ENCODE measurements at regions not wholly inside any gene's neighbourhood (a gene's known extent, or its start where the extent isn't known, plus 50 kb on each side); places are given as distances from the start of the nearest gene placed in this dataset.

GRCh38 chr21:27567381-27567780 lies 600.5 kb upstream of the ADAMTS5 start:
- no peaks in the 10 kb centered on the region for H3K9me3 ChIP-seq (ENCODE audit: control insufficient read depth in 5 of 5, low read length in 5 of 5)
- H3K4me1 ChIP-seq (ENCODE audit: control insufficient read depth in 5 of 5, insufficient read depth in 5 of 5, low read length in 5 of 5): peaks cover 0 to 15% (median 10%) of the 10 kb centered on the region in 5 donors
- no peak overlapping the region for H3K27ac ChIP-seq (ENCODE audit: low read depth, low read length)
- no peaks in the 10 kb centered on the region for H3K27me3 ChIP-seq (ENCODE audit: control insufficient read depth in 5 of 5, insufficient read depth in 4 of 5, low read length in 5 of 5)
- H3K9ac ChIP-seq (ENCODE audit: low read length in 5 of 5): no peak overlapping the region
- H3K4me3 ChIP-seq (ENCODE audit: low read depth in 1 of 5, low read length in 5 of 5): no peak overlapping the region
- H3K36me3 ChIP-seq (ENCODE audit: control insufficient read depth in 5 of 5, insufficient read depth in 5 of 5, low read length in 5 of 5): no peaks in the 10 kb centered on the region

- Histone ChIP-seq H3K4me1 (ENCODE audit: control insufficient read depth in 5 of 5, insufficient read depth in 5 of 5, low read length in 5 of 5) (peaks cover 0 to 16% (median 10%) of the 10 kb centered on the region in 5 donors), H3K9me3 (ENCODE audit: control insufficient read depth in 5 of 5, low read length in 5 of 5) (no peaks in the 10 kb centered on the region), H3K4me3 (ENCODE audit: low read depth in 1 of 5, low read length in 5 of 5) (no peak overlapping the region), H3K36me3 (ENCODE audit: control insufficient read depth in 5 of 5, insufficient read depth in 5 of 5, low read length in 5 of 5) (no peaks in the 10 kb centered on the region), H3K27me3 (ENCODE audit: control insufficient read depth in 5 of 5, insufficient read depth in 4 of 5, low read length in 5 of 5) (no peaks in the 10 kb centered on the region), H3K9ac (ENCODE audit: low read length in 5 of 5) (no peak overlapping the region), H3K27ac (ENCODE audit: low read depth, low read length) (no peak overlapping the region)
Observed at GRCh38 chr21:27566521-27566920, 599.6 kb upstream of the ADAMTS5 start.

GRCh38 chr21:27565364-27565763 lies 598.5 kb upstream of the ADAMTS5 start:
- Histone ChIP-seq H3K36me3 (ENCODE audit: control insufficient read depth in 5 of 5, insufficient read depth in 5 of 5, low read length in 5 of 5) (no peaks in the 10 kb centered on the region), H3K9me3 (ENCODE audit: control insufficient read depth in 5 of 5, low read length in 5 of 5) (no peaks in the 10 kb centered on the region), H3K4me1 (ENCODE audit: control insufficient read depth in 5 of 5, insufficient read depth in 5 of 5, low read length in 5 of 5) (peaks cover 0 to 12% (median 6%) of the 10 kb centered on the region in 5 donors), H3K27me3 (ENCODE audit: control insufficient read depth in 5 of 5, insufficient read depth in 4 of 5, low read length in 5 of 5) (no peaks in the 10 kb centered on the region), H3K9ac (ENCODE audit: low read length in 5 of 5) (no peak overlapping the region), H3K4me3 (ENCODE audit: low read depth in 1 of 5, low read length in 5 of 5) (no peak overlapping the region), H3K27ac (ENCODE audit: low read depth, low read length) (no peak overlapping the region)

- peaks cover 0 to 6% (median under 1%) of the 10 kb centered on the region in 5 donors for H3K4me1 ChIP-seq (ENCODE audit: control insufficient read depth in 5 of 5, insufficient read depth in 5 of 5, low read length in 5 of 5)
- no peaks in the 10 kb centered on the region for H3K9me3 ChIP-seq (ENCODE audit: control insufficient read depth in 5 of 5, low read length in 5 of 5)
- H3K27ac ChIP-seq (ENCODE audit: low read depth, low read length): no peak overlapping the region
- no peak overlapping the region for H3K4me3 ChIP-seq (ENCODE audit: low read depth in 1 of 5, low read length in 5 of 5)
- no peak overlapping the region for H3K9ac ChIP-seq (ENCODE audit: low read length in 5 of 5)
- H3K36me3 ChIP-seq (ENCODE audit: control insufficient read depth in 5 of 5, insufficient read depth in 5 of 5, low read length in 5 of 5): no peaks in the 10 kb centered on the region
- no peaks in the 10 kb centered on the region for H3K27me3 ChIP-seq (ENCODE audit: control insufficient read depth in 5 of 5, insufficient read depth in 4 of 5, low read length in 5 of 5)
Observed at GRCh38 chr21:27564684-27565301, 597.9 kb upstream of the ADAMTS5 start.

GRCh38 chr21:27562303-27562702 lies 595.4 kb upstream of the ADAMTS5 start:
- Histone ChIP-seq H3K9ac (ENCODE audit: low read length in 5 of 5) (no peak overlapping the region), H3K9me3 (ENCODE audit: control insufficient read depth in 5 of 5, low read length in 5 of 5) (no peaks in the 10 kb centered on the region), H3K4me3 (ENCODE audit: low read depth in 1 of 5, low read length in 5 of 5) (no peak overlapping the region), H3K27ac (ENCODE audit: low read depth, low read length) (no peak overlapping the region), H3K36me3 (ENCODE audit: control insufficient read depth in 5 of 5, insufficient read depth in 5 of 5, low read length in 5 of 5) (no peaks in the 10 kb centered on the region), H3K27me3 (ENCODE audit: control insufficient read depth in 5 of 5, insufficient read depth in 4 of 5, low read length in 5 of 5) (no peaks in the 10 kb centered on the region), H3K4me1 (ENCODE audit: control insufficient read depth in 5 of 5, insufficient read depth in 5 of 5, low read length in 5 of 5) (peaks cover 0 to 5% (median 0%) of the 10 kb centered on the region in 5 donors)

- Histone ChIP-seq H3K4me1 (ENCODE audit: control insufficient read depth in 5 of 5, insufficient read depth in 5 of 5, low read length in 5 of 5) (peaks cover 0 to 5% (median 0%) of the 10 kb centered on the region in 5 donors), H3K9me3 (ENCODE audit: control insufficient read depth in 5 of 5, low read length in 5 of 5) (no peaks in the 10 kb centered on the region), H3K4me3 (ENCODE audit: low read depth in 1 of 5, low read length in 5 of 5) (no peak overlapping the region), H3K36me3 (ENCODE audit: control insufficient read depth in 5 of 5, insufficient read depth in 5 of 5, low read length in 5 of 5) (no peaks in the 10 kb centered on the region), H3K27me3 (ENCODE audit: control insufficient read depth in 5 of 5, insufficient read depth in 4 of 5, low read length in 5 of 5) (no peaks in the 10 kb centered on the region), H3K27ac (ENCODE audit: low read depth, low read length) (no peak overlapping the region), H3K9ac (ENCODE audit: low read length in 5 of 5) (no peak overlapping the region)
Observed at GRCh38 chr21:27561116-27561515, 594.2 kb upstream of the ADAMTS5 start.

GRCh38 chr21:27557356-27557755 lies 590.5 kb upstream of the ADAMTS5 start:
- H3K4me1 ChIP-seq (ENCODE audit: control insufficient read depth in 5 of 5, insufficient read depth in 5 of 5, low read length in 5 of 5): peaks cover 0 to 5% (median 0%) of the 10 kb centered on the region in 5 donors
- no peaks in the 10 kb centered on the region for H3K36me3 ChIP-seq (ENCODE audit: control insufficient read depth in 5 of 5, insufficient read depth in 5 of 5, low read length in 5 of 5)
- no peak overlapping the region for H3K4me3 ChIP-seq (ENCODE audit: low read depth in 1 of 5, low read length in 5 of 5)
- H3K9me3 ChIP-seq (ENCODE audit: control insufficient read depth in 5 of 5, low read length in 5 of 5): peaks cover 0 to 5% (median 3%) of the 10 kb centered on the region in 5 donors
- no peak overlapping the region for H3K9ac ChIP-seq (ENCODE audit: low read length in 5 of 5)
- no peak overlapping the region for H3K27ac ChIP-seq (ENCODE audit: low read depth, low read length)
- H3K27me3 ChIP-seq (ENCODE audit: control insufficient read depth in 5 of 5, insufficient read depth in 4 of 5, low read length in 5 of 5): no peaks in the 10 kb centered on the region

- Histone ChIP-seq H3K4me1 (ENCODE audit: control insufficient read depth in 5 of 5, insufficient read depth in 5 of 5, low read length in 5 of 5) (no peaks in the 10 kb centered on the region), H3K4me3 (ENCODE audit: low read depth in 1 of 5, low read length in 5 of 5) (no peak overlapping the region), H3K9me3 (ENCODE audit: control insufficient read depth in 5 of 5, low read length in 5 of 5) (peaks cover 0 to 13% (median 4%) of the 10 kb centered on the region in 5 donors), H3K27me3 (ENCODE audit: control insufficient read depth in 5 of 5, insufficient read depth in 4 of 5, low read length in 5 of 5) (no peaks in the 10 kb centered on the region), H3K27ac (ENCODE audit: low read depth, low read length) (no peak overlapping the region), H3K9ac (ENCODE audit: low read length in 5 of 5) (no peak overlapping the region), H3K36me3 (ENCODE audit: control insufficient read depth in 5 of 5, insufficient read depth in 5 of 5, low read length in 5 of 5) (no peaks in the 10 kb centered on the region)
Observed at GRCh38 chr21:27555996-27556395, 589.1 kb upstream of the ADAMTS5 start.

GRCh38 chr21:27550287-27550686 lies 583.4 kb upstream of the ADAMTS5 start:
- H3K9me3 ChIP-seq (ENCODE audit: control insufficient read depth in 5 of 5, low read length in 5 of 5): peaks cover 0 to 13% (median 4%) of the 10 kb centered on the region in 5 donors
- H3K4me1 ChIP-seq (ENCODE audit: control insufficient read depth in 5 of 5, insufficient read depth in 5 of 5, low read length in 5 of 5): no peaks in the 10 kb centered on the region
- no peak overlapping the region for H3K9ac ChIP-seq (ENCODE audit: low read length in 5 of 5)
- no peak overlapping the region for H3K4me3 ChIP-seq (ENCODE audit: low read depth in 1 of 5, low read length in 5 of 5)
- H3K36me3 ChIP-seq (ENCODE audit: control insufficient read depth in 5 of 5, insufficient read depth in 5 of 5, low read length in 5 of 5): no peaks in the 10 kb centered on the region
- H3K27ac ChIP-seq (ENCODE audit: low read depth, low read length): no peak overlapping the region
- no peaks in the 10 kb centered on the region for H3K27me3 ChIP-seq (ENCODE audit: control insufficient read depth in 5 of 5, insufficient read depth in 4 of 5, low read length in 5 of 5)

GRCh38 chr21:27548486-27548885 lies 581.6 kb upstream of the ADAMTS5 start:
- Histone ChIP-seq H3K9ac (ENCODE audit: low read length in 5 of 5) (no peak overlapping the region), H3K36me3 (ENCODE audit: control insufficient read depth in 5 of 5, insufficient read depth in 5 of 5, low read length in 5 of 5) (no peaks in the 10 kb centered on the region), H3K9me3 (ENCODE audit: control insufficient read depth in 5 of 5, low read length in 5 of 5) (peaks cover 0 to 13% (median 4%) of the 10 kb centered on the region in 5 donors), H3K27me3 (ENCODE audit: control insufficient read depth in 5 of 5, insufficient read depth in 4 of 5, low read length in 5 of 5) (no peaks in the 10 kb centered on the region), H3K27ac (ENCODE audit: low read depth, low read length) (no peak overlapping the region), H3K4me1 (ENCODE audit: control insufficient read depth in 5 of 5, insufficient read depth in 5 of 5, low read length in 5 of 5) (no peaks in the 10 kb centered on the region), H3K4me3 (ENCODE audit: low read depth in 1 of 5, low read length in 5 of 5) (no peak overlapping the region)

All from subcutaneous abdominal adipose tissue (tissue), 5 donors.